Right ventricle myocardium superior (tissue), 1 donor: ENCODE measurements at regions not wholly inside any gene's neighbourhood (a gene's known extent, or its start where the extent isn't known, plus 50 kb on each side); places are given as distances from the start of the nearest gene placed in this dataset.
A peak's percentile ranks its signal among the peaks of the same experiment; 100 is the strongest.
"Not testable (repeated sequence)": the region's sequence is repeated elsewhere in the genome, so short reads cannot be mapped to it uniquely, and the experiment has no call there.

Source experiments
- ATAC-seq: fragments of 200-7000 bp; cut with Tn5 transposase; one replicate; pipeline ENCODE4 v1.9.1; 2020; ENCODE audit warnings: mild to moderate bottlenecking; ENCODE audit not compliant: poor library complexity
- DNase-seq: peaks from one replicate; pipeline ENCODE4 v3.0.0-alpha.2; 2020
- intact Hi-C: fragments of 100-400 bp; cut with DNase I; formaldehyde crosslinking; loops from one replicate; pipeline ENCODE4 v1.11.2; 2022
- donor health status: DM: no; HTN: yes; CAD: no; lungs with severe emphysema.

DNA sequence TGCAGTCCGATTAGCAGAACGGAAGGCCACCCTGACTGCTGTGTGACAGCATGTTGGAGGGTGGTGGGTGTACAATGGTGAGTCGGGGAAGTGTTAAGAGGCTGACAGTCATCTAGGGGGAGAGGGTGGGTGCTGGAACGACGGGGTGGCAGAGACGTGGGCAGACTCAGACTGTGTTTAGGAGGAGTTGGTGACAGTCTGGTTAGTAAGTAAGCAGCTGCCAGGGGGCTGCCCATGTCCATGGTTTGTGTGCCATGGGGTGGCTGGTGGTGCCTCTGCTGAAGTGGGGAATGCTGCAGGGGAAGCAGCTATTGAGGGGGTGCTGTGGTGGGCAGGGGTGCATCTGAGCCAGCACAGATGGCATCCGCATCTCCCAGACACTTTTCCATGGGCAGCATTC is 51.3 kb upstream of the BOD1 start:
- ATAC-seq (no peak), DNase-seq (no peak)
- intact Hi-C loops: no loop called here

DNA sequence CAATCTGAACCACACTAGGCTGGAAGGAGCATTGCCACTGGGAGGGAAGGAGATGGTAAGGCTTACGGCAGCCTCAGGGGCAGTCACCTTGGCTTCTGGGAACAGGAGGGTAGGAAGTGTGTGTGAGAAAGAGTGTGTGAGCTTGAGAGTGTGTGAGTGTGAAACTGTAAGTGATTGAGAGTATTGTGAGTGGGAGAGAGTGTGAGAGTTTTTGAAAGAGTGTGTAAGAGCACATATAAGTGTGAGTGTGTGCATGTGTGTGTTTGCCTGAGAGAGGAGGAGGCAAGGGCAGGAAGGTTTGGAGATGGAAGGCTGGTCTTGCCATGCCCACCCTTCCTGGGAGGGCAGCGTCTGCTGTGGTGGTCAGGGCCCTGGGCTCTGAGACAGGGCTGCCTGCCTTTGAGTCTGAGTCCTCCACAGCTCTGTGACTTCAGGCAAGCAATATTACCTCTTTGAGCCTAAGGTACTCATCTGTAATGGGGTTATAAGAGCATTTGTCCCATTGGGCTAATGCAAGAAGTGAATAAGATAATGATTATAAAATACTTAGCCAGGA is 51.9 kb upstream of the BOD1 start:
- DNase-seq (no peak), ATAC-seq (no peak)
- intact Hi-C loops: no loop called here

DNA sequence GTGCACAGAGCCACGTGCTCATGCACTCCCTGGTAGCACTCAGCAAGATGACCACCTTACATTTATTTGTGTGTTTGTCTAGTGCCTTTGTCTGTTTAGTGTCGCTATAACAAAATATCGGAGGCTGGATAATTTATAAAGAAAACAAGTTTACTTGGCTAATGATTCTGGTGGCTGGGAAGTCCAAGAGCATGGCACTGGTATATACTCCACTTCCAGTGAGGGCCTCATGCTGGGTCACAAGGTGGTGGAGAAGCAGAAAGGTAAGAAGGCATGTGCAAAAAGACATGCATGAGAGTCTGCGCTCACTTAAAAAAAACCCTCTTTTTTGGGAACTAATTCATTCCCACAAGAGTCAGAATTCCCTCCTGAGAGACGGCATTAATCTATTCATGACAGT is 52.5 kb upstream of the BOD1 start:
- intact Hi-C loops: no loop called here
- DNase-seq (no peak), ATAC-seq (no peak)

DNA sequence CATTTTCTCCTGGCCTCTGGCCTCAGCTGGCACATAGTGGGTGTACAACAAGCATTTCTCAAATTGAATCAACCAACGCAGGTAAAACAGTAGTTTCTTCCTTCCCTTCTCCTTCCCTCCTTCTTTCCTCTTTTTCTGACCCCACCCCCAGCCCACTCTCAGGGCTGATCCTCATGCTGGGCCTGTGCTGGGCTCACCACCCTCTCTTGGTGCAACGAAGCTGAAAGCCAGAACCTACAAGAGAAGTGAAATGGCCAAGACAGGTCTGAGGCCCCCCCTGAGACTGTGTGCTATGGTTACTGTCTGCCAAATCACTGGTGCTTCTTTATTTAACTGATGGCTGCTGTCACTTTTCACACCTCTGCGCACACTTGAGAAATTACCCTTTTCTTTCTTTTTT is 53.0 kb upstream of the BOD1 start:
- DNase-seq (no peak), ATAC-seq (no peak)
- intact Hi-C loops: no loop called here

DNA sequence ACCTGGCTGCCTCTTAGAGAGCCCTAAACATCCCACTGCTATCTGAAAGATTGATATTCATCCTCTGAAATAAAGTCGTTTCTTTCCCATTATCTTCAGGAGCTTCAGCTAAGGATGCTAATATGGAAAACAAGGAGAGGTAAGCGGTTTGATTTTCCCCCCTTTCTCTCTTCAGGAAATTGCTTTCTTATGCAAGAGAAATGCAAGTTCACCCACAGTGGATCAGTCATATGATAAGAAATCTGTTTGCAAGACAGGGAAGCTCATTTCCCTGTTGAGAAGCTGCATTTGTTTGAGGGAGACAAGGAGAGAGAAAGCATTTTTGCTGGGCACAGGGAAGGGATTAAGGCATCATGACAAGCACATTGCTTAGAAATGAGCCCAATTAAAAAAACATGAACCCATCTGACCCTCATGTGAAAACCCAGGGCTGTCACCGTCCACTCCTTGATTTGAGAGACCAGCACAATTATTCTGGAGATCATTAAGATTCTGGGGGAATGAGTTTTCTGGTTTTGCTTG is 53.7 kb upstream of the BOD1 start:
- DNase-seq (no peak), ATAC-seq (no peak)
- intact Hi-C loops: no loop called here

DNA sequence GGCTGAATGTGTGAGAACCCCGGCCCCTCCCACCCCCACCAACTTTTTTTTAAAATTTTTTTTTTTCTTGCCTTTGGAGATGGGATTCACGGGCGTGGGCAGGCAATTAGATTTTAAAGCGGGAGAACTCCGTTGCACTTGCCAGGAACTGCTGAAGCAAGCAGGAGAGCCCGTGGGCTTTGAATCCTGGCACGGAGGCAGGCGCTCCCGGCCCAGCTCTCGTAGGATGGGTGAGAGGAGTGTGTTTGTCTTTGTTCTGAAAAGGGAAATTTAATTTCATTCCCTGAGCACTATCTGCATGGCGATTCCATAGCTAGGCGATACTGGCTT is 54.3 kb upstream of the BOD1 start:
- DNase-seq: no peak
- peak; percentile 19 for ATAC-seq
- intact Hi-C loops: no loop called here

DNA sequence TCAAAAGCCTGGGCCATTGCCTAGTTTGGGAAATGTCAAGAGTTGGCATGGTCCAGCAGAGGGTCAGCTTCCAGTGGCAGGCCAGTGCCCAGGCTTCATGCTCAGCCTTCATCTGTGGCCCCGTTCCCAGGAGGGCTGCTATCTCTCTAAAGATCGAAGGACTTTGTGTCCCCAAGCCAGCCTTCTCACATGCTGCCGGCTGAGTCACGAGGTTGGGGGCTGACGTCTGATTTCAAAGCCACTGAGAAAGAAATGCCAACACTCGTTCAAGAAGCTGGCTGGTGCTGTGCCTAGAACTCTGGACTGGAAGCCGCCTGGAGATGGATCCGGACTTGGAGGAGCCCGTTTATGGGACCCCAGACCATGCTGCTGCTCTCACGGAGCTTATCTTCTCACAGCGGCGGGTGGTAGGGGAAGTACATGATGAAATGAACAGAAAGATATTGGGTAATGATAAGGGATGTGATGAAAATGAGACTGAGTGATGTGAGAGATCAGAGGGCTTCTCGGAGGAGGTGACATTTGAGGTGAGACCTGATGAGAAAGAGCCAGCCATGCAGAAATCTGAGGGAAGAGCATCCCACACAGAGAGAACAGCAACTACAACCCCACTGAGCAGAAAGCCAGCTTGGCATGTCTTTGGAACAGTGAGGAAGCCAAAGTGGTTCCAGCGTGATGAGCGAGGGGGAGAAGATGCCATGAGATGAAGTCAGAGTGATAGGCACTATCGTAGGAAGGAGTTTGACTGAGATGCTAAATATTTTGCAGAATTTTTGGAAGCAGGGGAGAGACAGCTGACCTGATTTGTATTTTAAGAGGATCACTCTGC is 54.9 kb upstream of the BOD1 start:
- intact Hi-C loops: no loop called here
- ATAC-seq: peak; percentile 68
- DNase-seq: peak; percentile 64

DNA sequence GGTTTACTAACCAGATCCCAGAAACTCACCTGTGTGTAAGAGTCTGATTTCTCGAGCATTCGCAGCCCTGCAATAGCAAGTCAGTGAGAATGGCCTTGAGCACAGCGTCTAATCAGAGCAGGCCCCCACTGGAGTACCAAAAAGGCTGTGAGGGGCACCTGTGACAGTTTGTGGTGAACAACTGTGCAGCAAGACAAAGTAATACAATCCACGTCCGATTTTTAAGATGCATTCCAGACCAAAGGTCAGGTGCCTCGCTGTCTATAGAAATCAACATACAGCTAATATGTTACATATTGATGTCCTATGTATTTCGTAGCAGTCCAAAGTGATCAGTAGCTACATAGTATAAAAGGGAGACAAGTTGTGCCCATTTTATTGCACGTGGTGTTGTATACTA is 55.7 kb upstream of the BOD1 start:
- no peak for DNase-seq
- ATAC-seq: no peak
- intact Hi-C loops: no loop called here

DNA sequence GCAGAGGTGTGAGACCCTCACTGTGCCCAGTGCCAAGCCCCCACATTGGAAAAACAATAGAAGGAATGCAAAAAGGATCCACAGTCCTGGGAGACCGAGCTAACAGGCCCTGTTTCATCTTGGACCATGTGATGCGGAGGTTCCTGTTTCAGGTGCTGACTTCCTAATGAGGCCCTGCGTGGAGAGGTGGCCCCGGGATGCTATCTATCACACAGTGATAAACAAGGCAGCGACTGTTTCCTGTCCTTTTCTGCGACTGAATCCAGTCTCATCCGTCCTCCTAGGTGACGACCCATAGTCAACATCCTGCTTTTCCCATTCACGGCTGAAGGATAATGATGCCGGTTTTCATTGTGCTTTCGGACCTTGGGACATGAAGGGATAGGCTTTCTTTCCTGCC is 56.4 kb upstream of the BOD1 start:
- no peak for DNase-seq
- no peak for ATAC-seq
- intact Hi-C loops: no loop called here

DNA sequence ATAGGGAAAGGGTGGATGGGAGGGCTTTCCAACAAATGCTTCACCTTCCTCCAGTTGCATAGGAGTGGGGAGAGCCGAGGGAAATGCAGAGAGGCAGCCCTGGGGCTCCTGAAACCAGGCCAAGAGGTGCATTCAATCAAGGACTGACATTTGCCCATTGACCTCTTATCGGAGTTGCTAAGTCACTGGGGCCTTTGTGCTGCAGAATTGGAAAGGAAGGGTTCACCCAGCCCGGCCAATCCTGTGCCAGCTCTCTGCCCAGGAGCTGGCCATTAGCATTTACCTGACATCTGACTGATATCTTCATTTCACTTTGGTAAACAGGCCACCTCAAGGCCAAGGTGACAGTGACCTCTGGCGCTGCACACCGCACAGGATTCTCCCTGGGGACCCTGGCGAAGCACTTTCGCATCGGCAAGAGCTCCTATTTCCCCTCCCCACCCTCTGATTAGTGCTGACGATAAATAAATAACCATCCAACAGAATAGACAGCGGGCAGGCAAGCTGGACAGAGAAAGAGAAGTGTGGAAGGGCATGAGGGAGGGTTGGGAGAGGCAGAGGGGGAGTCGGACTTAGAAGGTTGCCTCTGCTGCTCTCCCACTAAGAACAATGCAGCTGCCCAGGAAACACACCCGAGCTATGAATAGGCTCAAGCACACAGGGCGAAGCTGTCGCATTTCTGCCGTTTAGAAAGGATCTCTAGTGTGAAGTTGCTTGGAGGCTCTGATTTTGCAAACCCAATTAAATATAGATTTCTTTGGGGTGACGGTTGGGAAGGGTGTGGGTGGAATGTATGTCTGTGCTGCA is 57.0 kb upstream of the BOD1 start:
- DNase-seq (no peak), ATAC-seq (peak; percentile 23)
- intact Hi-C loops: no loop called here

DNA sequence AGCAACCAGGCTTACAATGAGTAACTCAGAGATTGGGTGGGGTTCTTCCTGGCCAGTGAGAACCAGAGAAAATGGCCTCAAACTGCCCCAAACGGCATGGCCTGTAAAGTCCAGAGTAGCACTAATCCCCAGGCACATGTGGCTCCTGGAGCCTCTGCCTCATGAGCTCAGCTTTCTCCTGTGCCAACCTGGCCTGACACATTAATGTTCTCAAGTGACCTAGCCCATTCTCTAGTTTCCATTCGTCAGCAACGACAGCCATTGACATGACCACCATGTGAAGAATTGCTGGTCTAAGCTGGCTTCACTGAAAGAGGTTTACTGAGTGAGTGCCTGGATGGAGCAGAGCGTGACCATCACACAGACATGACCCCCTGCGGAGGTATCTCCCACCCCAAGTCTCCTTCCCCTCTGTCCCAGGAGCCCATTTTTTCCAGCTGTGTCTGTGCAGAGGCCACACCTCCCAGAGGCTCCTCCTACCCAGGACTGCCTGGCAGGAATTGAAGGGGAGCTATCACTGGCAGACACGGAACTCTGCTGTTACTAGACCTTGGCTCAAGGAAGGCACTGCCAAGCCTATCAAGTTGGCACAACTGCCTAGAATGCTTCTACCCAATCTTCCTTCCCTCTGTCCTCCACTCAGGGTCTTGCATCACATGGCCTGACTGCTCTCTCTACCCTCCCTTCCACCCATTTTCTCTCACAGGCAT is 59.0 kb upstream of the BOD1 start:
- intact Hi-C loops: no loop called here
- DNase-seq (no peak), ATAC-seq (peak; percentile 44)

DNA sequence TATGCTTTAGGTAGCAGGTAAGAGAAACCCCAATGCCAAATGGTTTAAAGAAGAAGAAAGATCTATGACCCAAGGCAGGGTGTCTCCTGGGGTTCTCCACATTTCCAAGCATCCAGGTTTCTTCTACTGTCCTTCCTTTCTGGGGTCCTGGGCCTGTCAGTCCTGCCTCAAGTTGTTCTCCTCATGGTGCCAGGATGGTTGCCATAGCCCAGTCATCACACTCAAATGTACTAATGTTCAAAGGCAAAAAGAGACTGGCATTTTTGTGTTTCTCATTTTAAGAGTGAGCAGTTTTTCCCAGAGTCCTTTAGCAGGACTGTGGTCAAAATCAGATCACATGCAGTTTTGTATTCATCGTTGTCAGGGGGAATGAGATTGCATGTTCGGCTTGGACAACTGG is 59.9 kb upstream of the BOD1 start:
- ATAC-seq: no peak
- intact Hi-C loops: no loop called here
- DNase-seq: no peak

DNA sequence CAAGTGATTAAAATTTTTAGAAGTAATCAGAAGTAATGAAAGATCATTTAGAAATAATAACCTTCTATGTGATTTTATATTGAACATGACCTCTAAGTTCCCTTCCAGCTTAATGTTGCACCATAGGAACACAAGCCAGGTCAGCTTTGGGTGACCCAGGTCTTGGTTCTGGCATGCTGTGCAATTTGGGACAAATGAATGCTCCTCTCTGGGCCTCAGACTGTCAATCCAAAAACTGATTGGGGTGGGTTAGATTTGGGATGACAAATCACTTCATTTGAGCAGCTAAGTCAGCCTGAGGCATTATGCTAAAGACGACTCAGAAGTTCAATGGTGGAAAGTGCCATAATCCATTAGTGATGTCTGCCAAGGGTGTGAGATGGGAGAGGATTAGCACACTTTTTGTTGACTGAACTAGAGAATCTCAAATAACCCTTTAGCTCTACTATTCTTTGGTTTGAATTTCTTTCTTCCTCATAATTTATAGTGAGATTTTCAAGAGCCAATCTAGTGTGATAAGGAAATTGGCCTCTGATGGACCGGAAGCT is 60.7 kb upstream of the BOD1 start:
- DNase-seq (no peak), ATAC-seq (no peak)
- intact Hi-C loops: no loop called here

DNA sequence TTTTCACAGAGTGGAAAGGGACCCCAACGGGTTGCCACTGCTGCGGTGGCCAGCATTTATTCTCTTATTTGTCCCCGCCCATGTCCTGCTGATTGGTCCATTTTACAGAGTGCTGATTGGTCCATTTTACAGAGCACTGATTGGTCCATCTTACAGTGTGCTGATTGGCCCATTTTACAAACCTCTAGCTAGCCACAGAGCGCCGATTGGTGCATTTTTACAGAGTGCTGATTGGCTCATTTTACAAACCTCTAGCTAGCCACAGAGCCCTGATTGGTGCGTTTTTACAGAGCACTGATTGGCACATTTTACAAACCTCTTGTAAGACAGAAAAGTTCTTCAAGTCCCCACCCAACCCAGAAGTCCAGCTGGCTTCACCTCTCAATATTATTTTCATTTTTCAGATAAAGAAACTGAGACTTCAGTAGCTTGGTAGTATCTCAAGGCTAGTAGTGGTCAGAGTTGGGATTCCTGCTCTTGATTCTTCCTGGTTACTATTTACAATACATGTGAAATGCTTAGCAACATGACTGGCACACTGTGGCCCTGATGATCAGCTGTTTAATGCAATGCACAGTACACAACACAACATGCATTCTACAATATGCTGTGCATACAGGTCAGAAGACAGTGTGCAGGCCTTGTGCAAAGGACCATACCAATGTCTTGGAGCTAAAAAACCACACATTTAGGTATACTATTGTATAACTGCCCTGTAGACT is 63.6 kb upstream of the BOD1 start:
- intact Hi-C loops: no loop called here
- ATAC-seq (peak; percentile 78), DNase-seq (no peak)

DNA sequence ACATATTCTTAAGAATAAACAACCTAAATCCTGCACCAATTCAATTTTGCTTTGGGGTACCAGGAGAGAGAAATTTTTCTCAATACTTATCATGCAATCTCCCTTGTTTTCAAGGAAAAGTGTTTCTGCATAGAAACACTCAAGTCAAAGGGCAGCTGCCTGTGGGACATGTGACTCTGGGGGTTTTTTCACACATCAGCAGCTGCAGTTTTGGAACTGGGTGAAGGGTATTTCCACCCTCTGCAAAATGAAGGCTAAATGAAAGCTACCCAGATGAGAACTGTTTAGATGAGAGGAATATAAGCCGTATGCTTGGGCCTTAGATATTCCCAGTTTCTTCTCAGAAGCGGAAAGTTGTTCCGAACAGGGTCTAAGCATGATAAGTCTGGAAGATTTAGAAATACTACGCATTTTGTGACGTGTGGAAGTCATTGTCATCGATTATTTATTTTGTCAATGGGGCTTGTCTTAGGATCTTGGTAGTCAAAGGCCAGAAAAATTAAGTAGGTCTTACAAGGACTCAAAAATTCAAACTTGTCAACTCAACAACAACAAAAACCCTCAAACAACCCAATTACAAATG is 64.3 kb upstream of the BOD1 start:
- no peak for DNase-seq
- no peak for ATAC-seq
- intact Hi-C loops: no loop called here

DNA sequence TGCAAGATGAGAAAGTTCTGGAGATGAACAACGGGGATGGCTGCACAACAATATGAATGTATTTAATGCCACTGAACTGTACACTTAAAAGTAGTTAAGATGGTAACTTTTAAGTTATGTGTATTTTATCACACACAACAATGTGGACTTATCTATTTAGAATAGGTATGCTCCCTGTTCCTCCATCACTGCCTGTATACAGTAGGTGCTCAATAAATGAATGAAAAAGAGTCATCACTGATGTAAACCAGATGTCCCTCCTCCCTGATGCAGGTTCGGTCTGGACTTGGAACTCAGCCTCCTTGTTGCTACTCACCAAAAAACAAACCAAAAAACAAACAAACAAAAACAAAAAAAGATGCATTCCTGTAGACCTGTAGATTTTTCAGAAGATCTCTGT is 65.9 kb upstream of the BOD1 start:
- intact Hi-C loops: no loop called here
- no peak for DNase-seq
- ATAC-seq: no peak

DNA sequence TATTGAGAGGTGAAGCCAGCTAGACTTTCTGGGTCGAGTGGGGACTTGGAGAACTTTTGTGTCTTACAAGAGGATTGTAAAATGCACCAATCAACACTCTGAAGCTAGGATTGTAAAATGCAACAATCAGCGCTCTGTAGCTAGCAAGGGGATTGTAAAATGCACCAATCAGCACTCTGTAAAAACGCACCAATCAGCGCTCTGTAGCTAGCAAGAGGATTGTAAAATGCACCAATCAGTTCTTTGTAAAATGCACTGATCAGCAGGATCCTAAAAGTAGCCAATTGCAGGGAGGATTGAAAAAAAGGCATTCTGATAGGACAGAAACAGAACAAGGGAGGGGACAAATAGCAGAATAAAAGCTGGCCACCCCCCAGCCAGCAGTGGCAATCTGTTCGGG is 68.1 kb upstream of the BOD1 start:
- DNase-seq, ATAC-seq, intact Hi-C loops: not testable (repeated sequence)

DNA sequence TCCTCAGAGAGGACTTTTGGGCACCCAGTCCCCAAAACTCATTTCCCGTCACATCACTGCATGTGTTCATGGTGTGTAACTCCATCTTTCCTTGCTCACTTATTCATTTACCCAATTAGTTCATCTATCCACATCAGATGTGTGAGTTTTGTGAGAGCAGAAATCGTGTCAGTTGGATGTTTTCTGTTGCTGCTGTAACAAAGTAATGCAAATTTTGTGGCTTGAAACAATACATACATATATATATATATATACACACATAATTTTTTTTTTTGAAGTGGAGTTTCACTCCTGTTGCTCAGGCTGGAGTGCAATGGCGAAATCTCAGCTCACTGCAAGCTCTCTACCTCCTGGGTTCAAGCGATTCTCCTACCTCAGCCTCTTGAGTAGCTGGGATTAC is 70.5 kb upstream of the BOD1 start:
- ATAC-seq: no peak
- intact Hi-C loops: no loop called here
- no peak for DNase-seq
